GM12892 (cell line): ENCODE measurements at regions not wholly inside any gene's neighbourhood (a gene's known extent, or its start where the extent isn't known, plus 50 kb on each side); places are given as distances from the start of the nearest gene placed in this dataset.

ENCODE experiments used
- POLR2A ChIP-seq: IDR thresholded peaks from 2 replicates; pipeline ENCODE4 v1.6.1; 2011; ENCODE audit warnings: low read depth, low read length, control low read depth
- POLR2AphosphoS5 ChIP-seq: IDR thresholded peaks from 2 replicates; pipeline ENCODE4 v1.6.1; 2011; ENCODE audit warnings: low read depth, low read length, control low read depth

GRCh38 chr2:58954880-58955385 is 713.8 kb upstream of the FANCL start:
- TF ChIP-seq POLR2AphosphoS5: no peak
- TF ChIP-seq POLR2A: no peak
